Stimulated activated CD4-positive, alpha-beta T cell treated with anti-CD3 and anti-CD28 coated beads, Interleukin-1b, Interleukin-23, amount 100 ng/mL, for 4 hours (primary cell): ENCODE measurements at regions not wholly inside any gene's neighbourhood (a gene's known extent, or its start where the extent isn't known, plus 50 kb on each side); places are given as distances from the start of the nearest gene placed in this dataset.
A peak's percentile ranks its signal among the peaks of the same experiment; 100 is the strongest.

Experiments
- DNase-seq, 2 donors: peaks; one replicate each; pipeline ENCODE4 v3.0.0-alpha.2; 2020; ENCODE audit warnings: low read depth in 2 of 2

- no peak for DNase-seq
These were observed 82.8 kb upstream of the HAAO start for GRCh38 chr2:42874949-42875801.

GRCh38 chr2:42872721-42873120 is 80.3 kb upstream of the HAAO start:
- no peak for DNase-seq

- no peak for DNase-seq
These were observed 79.0 kb upstream of the HAAO start for GRCh38 chr2:42871372-42871771.

DNA sequence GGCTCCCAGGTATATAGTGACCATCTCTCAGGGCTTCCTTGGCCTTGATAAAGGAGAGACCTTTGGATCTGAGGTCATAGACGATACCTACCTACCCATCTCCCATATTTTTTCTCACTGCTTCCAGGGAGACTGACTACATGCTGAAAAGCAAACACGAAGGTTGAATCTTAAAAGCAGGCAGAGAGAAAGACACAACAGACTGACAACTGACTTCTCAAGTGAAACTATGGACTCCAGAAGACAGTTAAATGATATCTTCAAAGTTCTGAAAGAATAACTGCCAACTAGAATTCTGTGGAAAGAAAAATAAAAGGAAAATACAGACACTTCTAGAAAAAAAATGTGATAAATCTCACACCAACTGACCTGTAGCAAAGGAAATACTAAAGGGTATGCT is 76.5 kb upstream of the HAAO start:
- no peak for DNase-seq

DNA sequence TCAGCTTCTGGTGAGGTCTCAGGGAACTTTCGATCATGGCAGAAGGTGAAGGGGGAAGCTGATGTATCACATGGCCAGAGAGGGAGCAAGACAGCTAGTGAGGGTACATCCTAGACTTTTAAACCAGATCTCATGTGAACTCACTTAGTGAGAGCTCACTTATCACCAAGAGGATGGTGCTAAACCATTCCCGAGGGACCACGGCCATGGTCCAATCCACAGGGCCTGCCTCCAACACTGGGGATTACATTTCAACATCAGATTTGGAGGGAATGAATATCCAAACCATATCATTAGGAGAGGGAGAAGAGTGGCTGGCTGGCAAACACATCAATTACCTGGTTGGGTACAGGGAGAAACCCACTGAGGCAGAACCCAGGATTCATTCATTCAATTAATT is 75.7 kb upstream of the HAAO start:
- no peak for DNase-seq

GRCh38 chr2:42867093-42868065 is 75.0 kb upstream of the HAAO start:
- no peak for DNase-seq

GRCh38 chr2:42865884-42866881 is 73.8 kb upstream of the HAAO start:
- DNase-seq: no peak

- no peak for DNase-seq
These were observed 72.4 kb upstream of the HAAO start for GRCh38 chr2:42864641-42865280.

GRCh38 chr2:42864222-42864621 is 71.8 kb upstream of the HAAO start:
- no peak for DNase-seq

DNA sequence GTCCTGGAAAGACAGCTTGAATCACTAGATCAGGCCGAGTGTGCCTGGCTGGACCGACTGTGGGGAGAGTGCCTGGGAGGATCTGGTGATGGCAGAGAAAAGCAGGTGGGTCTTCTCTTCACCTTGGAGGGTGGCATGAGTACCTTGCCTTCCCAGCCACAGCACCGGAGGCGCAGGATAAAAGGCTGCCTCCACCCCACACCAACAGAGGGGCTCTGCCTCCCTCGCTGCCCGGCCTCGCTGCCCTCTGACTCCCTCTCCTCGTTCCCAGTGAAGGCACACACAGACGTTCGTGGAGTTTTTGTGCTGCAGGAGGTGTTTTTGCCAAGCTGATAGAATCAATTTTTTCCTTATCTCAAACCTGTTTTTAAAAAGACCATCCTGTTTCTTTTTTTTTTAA is 71.4 kb upstream of the HAAO start:
- no peak for DNase-seq

GRCh38 chr2:42863320-42863719 is 70.9 kb upstream of the HAAO start:
- no peak for DNase-seq

DNA sequence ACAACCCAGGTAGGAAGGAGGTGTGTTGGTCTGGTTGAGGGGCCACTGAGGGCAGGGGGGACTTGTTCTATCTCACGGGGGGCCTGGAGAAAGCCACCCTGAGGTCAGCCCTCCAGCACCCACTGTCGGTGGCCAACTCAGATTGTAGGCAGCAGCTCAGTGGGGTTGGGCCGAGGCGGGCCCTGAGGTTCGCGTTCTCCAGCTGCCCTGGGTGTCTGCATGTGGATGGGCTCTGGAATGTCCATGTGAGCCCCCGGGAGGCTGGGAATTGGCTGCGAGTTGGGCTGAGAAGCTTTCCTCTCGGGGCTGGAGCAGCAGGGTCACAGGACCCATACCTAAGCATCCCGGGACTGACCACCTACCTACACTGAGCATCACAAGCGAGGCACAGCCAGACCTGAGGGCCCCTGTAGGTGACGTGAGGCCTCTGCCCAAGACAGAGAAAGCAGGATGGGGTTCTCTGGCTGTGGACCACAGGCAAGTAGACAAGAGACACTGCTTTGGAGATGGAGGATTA is 70.3 kb upstream of the HAAO start:
- DNase-seq: no peak

DNA sequence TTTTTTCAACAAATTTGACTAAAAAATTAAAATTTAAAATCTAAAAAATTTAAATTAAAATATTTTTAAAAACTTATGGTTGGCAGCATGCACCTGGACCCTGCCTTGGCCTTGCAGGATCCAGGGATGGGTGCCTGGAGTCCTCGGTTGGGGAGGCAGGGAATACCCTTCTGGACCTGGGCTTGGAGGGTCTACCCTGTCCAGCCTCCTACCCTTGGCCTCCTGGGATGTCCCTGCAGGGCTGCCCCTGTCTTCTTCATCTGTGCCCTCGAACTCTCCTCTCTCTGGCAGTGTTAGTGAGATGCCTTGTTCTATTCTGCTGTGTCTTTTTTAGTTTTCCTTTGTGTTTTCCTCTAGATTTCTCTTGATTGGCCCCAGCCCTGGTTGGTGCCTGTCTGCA is 68.9 kb upstream of the HAAO start:
- DNase-seq: no peak

GRCh38 chr2:42860319-42861094 is 68.1 kb upstream of the HAAO start:
- no peak for DNase-seq

- no peak for DNase-seq
These were observed 67.4 kb upstream of the HAAO start for GRCh38 chr2:42859791-42860190.

DNA sequence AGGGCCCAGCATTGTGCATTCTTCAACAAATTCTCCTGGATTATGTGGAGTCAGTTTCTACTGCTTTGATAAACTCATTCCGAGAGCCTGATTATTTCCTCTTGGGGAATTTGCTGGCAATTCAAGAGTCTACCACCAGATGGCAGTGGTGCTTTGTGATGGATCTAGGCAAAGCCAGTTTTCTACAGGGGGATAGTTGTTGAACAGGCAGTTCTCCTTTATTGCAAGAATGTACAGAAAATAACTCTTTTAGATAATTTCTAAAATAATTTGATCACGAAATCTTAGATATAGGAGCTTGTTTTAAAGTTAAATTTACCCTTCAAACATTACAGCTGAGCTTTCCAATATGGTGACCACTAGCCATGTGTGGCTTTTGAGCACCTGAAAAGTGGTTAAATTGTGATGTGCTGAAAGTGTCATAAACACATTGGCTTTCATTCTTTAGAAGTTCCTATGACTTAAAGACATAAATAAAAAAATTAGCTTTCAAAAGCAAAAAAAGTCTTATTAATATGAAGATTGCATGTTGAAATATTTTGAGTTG is 66.7 kb upstream of the HAAO start:
- DNase-seq: peak; percentile 41 to 56

DNA sequence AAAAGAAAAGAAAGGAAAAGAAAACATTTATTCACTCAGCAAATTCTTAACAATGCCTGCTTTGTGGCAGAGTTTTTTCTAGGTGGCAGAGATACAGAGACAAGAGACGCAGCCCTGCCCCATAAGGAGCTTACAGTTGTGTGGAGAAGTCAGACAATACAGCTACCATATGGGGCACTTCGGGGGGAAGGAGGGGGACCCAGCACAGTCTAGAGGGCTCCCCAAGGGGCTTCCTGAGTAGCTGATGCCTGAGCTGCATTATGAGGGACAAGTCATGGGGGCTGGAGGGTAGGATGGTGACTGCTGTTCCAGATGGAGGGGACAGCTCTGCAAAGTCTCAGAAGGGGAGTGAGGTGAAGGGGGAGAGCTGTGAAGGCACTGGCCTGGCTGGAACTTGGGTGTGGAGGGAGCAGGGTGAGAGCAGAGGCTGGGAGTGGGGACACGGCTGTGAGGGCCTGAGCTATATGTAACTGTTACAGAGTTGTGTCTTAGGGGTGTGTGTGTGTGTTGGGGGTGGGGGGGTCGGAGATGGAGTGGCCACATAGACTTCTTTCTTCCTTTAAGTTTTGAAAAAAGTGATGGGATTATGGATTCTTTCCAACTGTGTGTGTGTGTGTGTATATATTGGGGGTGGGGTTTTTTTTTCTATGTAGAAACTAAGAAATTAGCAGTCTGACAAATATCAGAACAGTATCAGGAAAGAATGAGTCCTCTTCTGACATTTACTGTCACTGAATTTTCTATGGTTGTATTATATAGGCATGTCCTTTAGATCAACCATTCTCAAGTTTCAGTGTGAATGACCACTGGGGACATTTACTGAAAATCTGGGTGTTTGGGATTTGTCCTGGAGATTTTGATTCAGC is 66.0 kb upstream of the HAAO start:
- no peak for DNase-seq

- no peak for DNase-seq
These were observed 64.7 kb upstream of the HAAO start for GRCh38 chr2:42856891-42857632.
